Hippocampal formation (tissue), 2 donors: ENCODE measurements at regions not wholly inside any gene's neighbourhood (a gene's known extent, or its start where the extent isn't known, plus 50 kb on each side); places are given as distances from the start of the nearest gene placed in this dataset.
A peak's percentile ranks its signal among the peaks of the same experiment; 100 is the strongest.

Experiments
- DNase-seq, 2 donors: peaks; one replicate each; lab custom pipeline; 2025; lab: John Stamatoyannopoulos, UW

GRCh38 chr9:130755377-130756007, 61.9 kb downstream of the EXOSC2 start:
- no peak for DNase-seq

- no peak for DNase-seq
These were observed 62.5 kb downstream of the EXOSC2 start for GRCh38 chr9:130756037-130756436.

- no peak for DNase-seq
These were observed 63.0 kb downstream of the EXOSC2 start for GRCh38 chr9:130756455-130757152.

GRCh38 chr9:130759738-130760137, 66.2 kb downstream of the EXOSC2 start:
- no peak for DNase-seq

- DNase-seq, result no peak
These were observed 70.0 kb downstream of the EXOSC2 start for GRCh38 chr9:130763331-130764171.

GRCh38 chr9:130765137-130766020, 69.7 kb upstream of the ABL1 start:
- DNase-seq, result no peak

- DNase-seq, result no peak
These were observed 68.8 kb upstream of the ABL1 start for GRCh38 chr9:130766021-130766926.

- peak in 1 of 2 donors; percentile 15 for DNase-seq
These were observed 68.1 kb upstream of the ABL1 start for GRCh38 chr9:130766927-130767307.

- DNase-seq, result peak in 1 of 2 donors; percentile 16
These were observed 66.8 kb upstream of the ABL1 start for GRCh38 chr9:130768265-130768664.

GRCh38 chr9:130768891-130769403, 66.1 kb upstream of the ABL1 start:
- no peak for DNase-seq

- DNase-seq, result no peak
These were observed 65.0 kb upstream of the ABL1 start for GRCh38 chr9:130770093-130770492.

- DNase-seq, result peak in 1 of 2 donors; percentile 57
These were observed 64.2 kb upstream of the ABL1 start for GRCh38 chr9:130770679-130771442.

GRCh38 chr9:130772185-130772584, 62.9 kb upstream of the ABL1 start:
- DNase-seq, result no peak

GRCh38 chr9:130774183-130774582, 60.9 kb upstream of the ABL1 start:
- no peak for DNase-seq

- DNase-seq, result no peak
These were observed 59.6 kb upstream of the ABL1 start for GRCh38 chr9:130775336-130775991.

GRCh38 chr9:130779153-130779855, 55.8 kb upstream of the ABL1 start:
- DNase-seq, result no peak

GRCh38 chr9:130780415-130780814, 54.6 kb upstream of the ABL1 start:
- DNase-seq, result no peak

- DNase-seq, result no peak
These were observed 54.1 kb upstream of the ABL1 start for GRCh38 chr9:130780865-130781504.
